ENCODE measurements at regions not wholly inside any gene's neighbourhood (a gene's known extent, or its start where the extent isn't known, plus 50 kb on each side); places are given as distances from the start of the nearest gene placed in this dataset.

DNA sequence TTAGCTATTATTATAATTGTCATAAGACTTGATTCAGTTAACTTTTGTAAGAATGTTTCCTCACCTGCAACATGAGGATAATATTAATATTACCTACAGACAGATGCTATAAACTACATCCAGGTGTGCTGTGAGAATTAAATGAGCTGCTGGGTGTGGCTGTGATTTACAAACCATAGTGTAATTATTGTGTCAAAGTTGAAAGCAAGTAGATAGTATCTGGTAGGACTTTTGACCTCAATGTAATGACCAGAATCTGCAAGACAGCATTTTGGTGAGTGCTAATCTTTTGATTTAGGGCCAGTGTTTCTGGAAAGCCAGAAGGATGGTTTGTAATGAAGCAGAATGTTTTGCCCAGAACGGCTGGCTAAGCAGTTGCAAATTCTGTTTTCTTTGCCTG is 162.5 kb downstream of the TRMT11 start:
- no peak for ATAC-seq

DNA sequence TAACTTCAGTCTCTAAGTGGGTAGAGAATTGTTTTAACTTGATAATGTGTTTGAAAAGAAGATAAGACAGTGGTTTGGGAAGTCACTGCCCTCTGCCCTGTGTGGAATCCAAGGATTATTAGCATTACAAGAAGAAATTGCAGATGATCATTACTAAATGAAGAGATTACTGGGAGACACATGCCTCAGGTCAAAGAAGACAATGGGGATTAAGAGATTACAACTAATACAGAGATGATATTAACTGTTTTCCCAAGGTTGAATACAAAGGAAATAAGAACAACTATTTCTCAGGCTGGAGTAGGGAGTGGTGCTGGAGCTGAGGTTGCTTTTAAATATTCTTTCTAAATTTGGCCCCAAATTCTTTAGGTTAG is 166.0 kb downstream of the TRMT11 start:
- no peak for ATAC-seq

DNA sequence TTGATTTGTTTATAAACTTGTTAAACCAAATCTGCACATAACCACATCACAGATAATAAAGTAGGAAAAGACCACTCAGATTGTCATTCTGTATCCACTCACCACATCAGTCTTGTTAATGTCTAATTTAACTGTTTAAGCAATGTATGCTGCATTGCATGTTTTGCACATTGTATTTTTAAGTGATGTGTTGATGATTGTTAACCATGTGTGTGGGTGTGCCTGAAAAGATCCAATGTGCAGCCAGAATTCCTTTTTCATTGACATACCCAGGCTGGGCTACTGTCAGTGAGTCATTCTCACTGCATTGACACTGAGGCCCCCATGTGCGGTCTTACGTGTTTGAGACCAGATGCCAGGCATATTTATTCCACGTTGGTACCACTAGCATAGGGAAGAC is 167.3 kb downstream of the TRMT11 start:
- ATAC-seq = no peak

DNA sequence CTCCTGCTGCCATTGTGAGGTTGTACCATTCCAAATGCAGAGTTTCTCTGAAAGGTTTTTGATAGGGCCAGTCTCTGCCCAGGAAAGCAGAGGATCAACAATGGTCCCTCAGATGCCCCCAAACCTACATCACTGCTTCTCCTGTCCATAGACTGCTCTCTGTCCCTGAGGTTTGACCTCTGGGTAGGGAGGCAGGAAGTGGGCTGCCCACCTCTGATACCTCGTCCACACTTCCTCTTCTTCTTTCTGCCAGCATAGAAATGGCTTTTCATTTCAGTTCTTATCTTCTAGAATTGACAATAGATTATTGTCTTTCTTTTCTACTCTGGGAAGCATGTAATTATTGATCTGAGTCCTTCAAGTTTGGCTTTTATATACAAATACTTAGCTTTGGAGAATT is 170.6 kb downstream of the TRMT11 start:
- ATAC-seq = no peak

DNA sequence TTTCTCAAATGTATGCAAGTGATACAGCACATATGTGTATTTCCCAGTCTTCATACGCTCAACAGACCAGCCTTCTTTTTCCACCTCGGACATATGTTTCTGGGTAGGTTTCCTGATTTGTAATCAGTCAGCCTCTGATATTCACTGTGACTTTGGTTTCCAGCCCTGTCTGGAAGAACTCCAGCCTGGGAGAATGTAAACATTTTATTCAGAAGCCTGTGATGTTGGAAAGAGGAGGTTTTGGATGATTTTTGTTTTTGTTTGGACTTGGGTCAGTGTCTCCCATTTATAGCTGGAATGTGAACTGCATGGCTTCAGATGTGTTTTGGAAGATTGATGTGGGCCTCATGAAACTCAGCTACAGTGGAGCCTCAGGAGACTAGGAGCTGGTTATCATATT is 172.2 kb upstream of the CENPW start:
- no peak for ATAC-seq

DNA sequence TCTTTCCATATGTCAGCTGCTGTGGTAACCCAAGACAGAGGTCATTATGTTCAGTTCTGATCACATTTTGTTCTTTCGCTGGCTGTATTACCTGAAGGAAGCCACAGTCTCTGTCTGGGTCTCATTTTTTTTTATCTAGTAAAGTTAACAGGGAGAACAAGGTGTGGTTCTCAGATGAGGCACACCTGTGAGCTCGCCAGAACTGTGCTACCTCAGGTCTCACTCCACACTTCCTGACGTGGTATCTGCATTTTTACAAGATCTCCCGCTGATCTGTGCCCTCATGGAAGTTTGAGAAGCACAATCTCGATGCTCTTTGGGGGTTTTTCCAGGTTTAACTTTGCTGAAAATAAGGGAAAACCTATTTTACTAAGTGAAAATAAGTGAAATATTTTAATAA is 169.5 kb upstream of the CENPW start:
- no peak for ATAC-seq

DNA sequence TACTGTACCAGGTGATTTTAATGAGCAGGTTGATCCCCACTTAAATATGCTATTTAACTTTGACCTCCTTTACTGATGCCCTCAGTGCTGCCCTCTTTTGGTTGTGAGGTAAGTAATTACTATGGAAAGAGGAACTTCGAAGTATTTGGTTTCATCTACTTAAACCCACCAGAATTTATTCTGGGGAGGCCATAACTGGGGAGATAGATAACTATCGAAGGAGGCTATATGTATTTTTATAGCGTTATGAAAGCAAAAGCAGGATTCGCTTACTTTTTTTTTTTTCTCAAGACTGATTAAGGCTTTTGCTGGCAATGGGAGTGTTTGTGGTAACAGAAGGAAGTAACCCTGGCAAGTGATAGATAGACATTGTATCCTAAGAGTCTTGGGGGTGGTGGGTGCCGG is 168.9 kb upstream of the CENPW start:
- ATAC-seq = no peak

DNA sequence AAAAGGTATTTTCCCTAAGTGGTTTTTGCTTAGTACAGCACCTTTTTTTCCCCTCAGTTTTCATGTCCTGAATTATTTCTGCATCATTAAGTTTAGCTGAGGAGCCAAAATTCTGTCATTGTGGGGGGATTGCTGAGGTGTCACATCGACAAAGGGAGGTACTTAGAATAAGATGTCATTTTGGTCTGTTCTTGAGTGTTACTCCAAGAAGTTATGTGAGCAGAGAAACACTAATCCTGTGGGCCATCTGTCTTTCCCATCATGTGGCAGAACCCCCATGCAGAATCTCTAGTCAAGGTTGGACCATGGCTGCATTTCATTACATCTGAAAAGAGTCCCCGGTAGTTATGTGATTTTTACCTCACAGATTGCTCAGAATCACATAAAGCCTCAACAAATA is 167.8 kb upstream of the CENPW start:
- ATAC-seq = no peak

DNA sequence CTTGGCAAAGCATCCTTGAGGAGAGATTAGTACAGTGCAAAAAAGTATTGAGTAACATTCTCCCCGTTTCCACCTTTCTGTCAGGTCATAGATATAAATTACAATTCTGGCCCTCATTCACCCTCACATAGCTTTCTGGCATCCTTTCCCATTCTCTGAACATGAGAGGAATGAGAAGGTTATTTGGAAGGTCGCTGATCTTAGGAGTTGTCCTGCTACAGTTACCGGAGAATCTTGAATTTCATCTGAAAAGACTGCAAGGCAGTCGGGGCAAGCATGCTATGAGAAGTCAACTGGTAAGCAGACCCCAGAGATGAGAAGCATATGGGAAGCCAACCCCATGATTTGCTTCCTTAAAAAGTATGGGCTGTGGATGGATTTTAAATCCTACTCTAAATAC is 166.7 kb upstream of the CENPW start:
- no peak for ATAC-seq

DNA sequence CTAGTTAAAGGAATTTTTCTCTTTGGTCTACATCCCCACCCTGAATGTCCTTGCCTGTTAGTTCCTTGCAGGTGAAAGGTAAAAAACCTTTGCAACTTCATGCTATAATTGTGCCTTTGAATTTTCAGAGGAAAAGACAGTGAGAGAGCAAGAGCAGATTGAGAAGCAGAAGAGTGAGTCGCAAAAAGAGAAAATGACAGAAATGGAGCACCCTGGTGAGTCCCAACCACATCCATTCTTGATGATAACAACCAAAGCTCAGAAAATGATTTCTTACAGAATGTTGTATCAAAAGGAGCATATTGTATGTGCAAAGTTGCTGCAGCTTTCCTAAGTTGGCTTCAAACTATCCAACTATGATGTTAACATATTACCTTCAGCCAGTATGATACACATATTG is 165.2 kb upstream of the CENPW start:
- no peak for ATAC-seq

DNA sequence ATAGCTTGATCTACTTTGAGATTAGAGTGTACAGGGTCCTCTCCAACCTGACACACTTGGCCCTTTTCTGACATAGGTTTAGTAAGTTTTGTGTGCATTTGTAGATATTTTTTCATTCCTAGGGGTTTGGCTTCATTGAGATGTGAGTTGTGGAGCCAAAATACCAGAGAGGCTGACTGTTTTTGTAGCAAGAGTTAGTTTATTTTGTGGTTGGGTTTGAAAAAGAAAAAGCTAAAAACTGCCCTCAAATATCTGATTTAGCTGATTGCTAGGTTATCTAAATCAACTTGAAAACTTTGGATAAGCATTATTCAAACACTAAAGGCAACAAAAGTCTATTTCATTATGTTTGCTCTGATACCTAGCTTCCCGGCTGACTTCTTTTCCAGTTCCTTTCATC is 164.7 kb upstream of the CENPW start:
- no peak for ATAC-seq

DNA sequence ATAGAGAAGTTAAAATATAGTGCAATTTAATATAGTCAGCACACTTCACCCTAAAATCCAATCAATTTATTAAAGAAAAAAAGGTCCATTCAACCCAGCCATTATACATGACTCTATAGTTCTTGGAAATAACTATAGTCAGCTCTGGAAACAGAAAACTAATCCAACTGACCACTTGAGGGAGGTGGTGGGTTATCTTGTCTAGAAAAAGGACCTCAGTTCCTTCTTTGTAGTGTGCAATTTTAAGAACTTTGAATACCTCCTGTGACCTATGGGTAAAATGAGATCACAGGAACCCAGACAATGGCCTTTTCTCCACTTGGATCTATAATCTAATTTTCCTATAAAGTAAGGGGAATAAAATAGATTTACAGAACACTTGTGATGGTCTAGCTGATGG is 163.6 kb upstream of the CENPW start:
- no peak for ATAC-seq

DNA sequence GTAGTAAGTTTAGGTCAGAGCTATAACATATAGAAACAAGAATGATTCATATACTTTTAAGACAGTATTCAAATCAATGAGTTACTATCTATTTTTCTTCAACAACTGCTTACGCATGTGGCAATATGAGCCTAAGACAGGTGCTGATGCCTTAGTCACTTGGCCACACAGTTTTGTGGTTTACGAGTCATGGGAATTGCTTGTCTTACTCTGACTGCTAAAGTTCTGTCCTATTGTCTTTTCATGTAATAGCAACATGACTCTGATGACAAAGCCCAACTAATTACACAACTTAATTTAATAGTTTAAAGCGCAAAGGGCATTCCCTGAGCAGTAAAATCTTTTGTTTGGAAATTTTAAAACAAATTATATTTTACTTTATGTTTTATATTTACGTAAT is 159.3 kb upstream of the CENPW start:
- peak; percentile 94 to 97 for ATAC-seq

DNA sequence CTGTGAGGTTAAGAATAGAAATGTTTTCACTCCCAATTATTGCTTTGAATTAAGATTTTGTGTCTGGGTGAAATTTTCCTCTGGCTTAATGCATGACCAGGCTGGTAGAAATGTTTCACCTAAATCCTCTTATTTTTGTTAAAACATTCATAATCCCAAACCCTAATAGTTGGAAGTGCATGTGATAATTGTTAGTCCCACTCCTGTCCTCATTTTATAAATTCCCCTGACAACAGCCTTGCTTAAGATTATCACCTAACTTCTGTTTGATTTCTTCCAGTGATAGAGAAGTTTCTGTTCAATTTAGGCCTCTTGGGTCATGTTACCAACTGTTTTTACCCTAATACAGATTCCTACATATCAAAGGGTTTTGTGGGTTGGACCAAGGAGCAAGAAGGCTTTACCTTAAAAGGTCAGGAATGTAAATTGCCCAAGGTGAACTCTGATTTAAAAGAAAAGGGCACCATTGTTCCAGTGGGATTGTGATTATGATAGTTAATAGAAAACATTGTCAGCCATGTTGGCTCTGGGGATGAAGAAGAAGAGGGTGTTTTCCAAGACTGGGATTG is 158.7 kb upstream of the CENPW start:
- ATAC-seq = no peak

DNA sequence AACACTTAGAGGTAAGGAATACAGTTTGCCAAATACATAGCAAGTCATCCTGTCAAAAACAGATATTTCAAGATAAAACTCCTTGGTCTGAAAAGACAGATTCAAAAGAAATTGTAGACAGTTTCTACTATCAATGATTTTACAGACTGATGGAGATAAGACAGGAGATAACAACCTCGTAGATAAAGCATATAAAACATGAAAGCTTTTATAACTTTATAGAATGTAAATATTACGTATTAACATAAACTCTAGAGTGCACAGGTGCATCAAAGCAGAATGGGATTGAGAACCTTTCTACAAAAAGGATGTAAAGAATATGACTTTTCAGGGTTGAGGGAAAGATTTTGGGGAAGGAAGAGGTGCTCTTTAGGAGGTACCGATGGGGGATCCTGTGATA is 158.0 kb upstream of the CENPW start:
- ATAC-seq = no peak

DNA sequence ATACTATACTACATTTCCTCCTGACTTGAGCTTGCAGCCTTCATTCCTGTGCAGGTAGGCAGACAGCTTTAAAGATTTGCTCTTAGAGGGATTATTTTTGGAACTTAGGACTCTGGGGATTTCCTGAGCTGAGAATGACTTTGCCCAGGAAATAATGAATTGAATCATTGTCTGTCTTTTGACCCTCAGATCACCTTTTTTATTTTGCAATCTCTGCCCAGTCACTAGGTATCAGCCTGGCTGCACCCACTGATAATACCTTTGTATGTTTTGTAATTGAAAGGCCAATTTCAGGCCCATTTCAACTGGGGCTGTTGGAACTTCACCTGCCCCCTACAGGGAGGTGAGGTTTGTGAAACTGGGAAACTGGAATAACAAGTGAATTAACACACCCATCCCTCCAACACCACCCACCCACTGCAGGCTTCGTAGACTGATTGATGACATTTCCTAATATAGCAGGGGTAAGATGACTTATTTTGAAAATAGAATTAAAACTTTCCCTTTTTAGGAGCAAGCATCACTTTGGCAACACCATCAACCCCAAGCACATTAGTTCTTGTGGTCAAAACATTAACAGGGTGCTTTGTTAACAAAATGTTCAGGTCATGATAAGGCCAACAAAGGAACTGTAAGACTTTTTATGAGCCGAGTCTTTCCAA is 157.1 kb upstream of the CENPW start:
- ATAC-seq = no peak

DNA sequence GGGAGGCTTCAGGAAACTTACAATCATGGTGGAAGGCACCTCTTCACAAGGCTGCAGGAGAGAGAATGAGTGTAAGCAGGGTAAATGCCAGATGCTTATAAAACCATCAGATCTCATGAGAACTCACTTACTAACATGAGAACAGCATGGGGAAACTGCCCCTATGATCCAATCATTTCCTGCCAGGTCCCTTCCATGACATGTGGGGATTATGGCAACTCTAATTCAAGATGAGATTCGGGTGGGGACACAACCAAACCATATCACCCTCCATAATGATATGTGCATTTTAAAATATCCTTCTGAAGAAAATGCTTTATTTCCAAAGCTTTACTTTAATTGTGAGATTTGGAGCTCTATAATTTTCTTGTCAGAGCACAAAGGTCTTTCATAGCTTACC is 154.1 kb upstream of the CENPW start:
- no peak for ATAC-seq

DNA sequence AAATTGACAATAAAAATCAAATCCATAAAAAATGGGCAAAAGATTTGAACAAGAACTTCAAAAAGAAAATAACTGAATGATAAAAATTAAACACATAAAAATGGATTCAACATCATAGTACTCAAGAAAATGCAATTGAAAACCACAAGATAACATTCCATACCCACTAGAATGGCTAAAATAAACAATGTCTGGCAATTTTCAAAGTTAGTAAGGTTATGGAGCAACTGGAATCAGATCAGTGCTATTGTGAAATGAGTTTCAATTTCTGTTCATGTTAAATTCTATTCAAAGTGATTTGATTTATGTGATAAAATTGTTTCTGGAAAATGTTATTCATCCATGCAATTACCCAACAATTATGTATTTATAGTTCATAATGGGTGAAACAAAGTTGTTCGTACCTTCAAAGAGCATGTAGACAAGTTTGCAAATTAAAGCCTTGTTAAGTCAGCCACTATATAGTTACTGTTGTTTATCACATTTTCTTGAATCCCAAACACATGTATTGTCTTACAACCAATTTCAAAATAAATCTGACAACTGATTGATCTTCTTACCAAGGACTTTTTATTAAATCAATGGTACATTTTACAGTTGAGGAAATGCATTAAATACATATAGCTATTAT is 151.5 kb upstream of the CENPW start:
- no peak for ATAC-seq

DNA sequence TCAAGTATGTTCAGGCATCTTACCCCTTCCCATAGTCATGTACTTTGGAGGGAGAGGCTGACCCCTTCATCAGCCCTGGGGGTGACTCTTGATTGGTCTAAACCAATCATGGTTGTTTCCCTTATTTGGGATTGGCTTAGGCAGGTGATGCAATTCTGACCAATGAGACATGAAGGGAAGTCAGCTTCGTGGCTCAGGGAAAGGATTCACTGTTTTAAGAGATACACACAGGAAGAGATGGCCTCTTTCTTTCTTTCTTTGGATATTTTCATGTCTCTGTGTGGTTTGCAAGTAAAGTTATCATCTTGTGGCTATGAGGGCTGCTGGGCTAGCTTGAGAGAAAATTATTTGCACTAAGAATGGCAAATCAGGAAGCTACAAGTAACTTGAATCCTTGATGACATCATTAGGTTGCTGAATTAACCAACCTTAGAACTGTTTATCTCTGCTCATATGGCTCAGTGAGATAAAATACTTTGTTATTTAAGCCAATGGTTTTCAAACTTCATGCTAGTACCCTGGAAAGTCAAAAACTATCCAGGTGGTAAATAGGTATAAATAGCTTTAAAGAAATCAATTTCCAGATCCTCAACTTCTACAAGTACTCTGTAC is 144.2 kb upstream of the CENPW start:
- no peak for ATAC-seq

DNA sequence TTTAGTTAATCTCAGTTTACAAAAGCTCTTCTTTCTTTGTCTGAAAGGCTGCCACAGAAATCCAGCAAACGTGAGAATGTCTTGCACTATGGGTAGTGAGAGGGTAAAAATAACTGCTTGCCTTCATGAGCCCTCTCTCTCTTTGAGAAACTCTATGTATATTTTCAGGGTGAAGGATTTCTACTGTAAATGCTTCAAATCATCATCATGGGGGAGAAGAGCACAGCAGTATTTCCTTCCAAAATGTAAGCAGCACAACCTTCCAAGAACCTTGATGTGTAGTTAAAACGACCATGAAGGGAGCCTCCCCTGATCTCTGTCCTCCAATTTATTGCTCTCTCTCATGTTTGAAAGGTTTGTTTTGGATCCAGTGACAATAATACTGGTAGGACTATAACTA is 141.3 kb upstream of the CENPW start:
- ATAC-seq = no peak

DNA sequence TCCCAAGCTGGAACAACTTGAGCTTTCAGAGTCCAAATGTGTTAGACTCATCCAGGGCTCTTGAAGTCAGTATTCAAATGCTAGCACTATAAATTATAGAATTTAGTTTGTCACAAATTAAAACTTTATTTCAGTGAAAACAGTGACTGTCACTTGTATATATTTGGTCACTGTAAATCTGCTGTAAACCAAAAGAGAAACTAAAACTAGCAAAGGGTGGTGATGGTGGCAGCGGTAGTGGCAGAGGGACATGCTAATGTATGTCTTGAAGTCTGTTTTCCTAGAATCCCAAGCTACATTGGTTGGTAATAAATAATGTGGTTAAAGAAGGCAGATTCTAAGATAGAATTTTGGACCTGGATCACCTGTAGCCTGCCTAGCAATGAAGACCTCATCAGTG is 140.4 kb upstream of the CENPW start:
- ATAC-seq = no peak

DNA sequence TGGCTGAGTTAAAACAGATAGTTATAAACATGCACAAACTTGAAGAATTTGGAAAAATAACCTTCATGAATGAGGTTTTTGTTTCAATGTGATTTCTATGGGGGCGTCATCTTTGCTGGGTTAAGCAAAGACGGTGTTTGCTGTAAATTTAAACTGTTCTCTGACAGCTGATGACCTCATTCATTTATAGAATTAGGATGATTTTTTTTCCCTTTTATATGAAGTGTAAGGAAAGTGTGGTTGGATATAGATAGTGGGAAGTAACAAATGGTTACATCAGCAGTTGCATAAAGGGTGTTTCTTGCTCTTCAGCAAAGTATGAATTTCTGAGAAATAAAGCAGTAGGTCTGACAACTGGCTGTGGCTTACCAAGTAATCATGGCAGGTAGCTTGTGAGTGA is 137.2 kb upstream of the CENPW start:
- ATAC-seq = no peak

DNA sequence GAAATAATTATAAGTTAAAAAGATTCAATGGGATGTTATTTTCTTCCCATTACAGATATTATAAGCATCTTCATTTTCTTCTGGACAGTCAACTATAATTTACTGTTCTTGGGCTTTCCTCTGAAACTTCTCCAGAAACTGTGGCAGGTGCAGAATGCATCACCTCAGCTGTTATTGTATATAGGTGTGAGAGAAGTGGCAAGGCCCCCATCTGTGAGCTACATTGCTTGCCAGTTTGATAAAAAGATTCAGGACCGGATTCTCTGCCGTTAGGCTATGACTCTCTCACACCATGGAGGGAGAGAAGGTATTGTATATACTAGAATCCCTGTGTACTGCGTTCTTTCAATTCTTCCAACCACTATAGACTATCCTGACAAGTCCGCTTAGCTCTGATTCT is 135.8 kb upstream of the CENPW start:
- no peak for ATAC-seq

DNA sequence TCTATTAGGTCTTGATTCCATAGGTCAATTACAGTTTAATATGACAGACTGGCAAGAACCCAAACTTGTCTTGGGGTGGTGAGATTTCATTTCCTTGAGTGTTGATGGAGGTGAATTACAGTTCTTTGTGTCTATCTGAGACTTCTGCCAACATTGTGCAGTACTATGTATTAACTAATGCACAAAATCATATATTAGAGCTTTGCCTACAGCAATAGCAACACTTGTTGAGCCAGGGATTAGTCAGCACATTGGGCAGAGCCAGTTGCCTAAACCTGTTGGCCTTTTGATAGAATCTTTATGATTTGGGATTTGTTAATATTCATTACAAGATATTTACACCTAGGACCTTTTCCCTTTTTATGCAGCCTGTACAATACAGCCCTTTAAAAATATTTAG is 135.3 kb upstream of the CENPW start:
- no peak for ATAC-seq

Data from activated CD4-positive, CD25-positive, alpha-beta regulatory T cell treated with anti-CD3 and anti-CD28 coated beads, Interleukin-2, amount 50 U/mL, for 24 hours (primary cell).